ENCODE measurements at regions not wholly inside any gene's neighbourhood (a gene's known extent, or its start where the extent isn't known, plus 50 kb on each side); places are given as distances from the start of the nearest gene placed in this dataset.

- no TSS peak for BruUV-seq (replicated peaks)
- Histone ChIP-seq H3K36me3 (ENCODE audit: control insufficient read depth in 2 of 2, extremely low read depth in 1 of 2, insufficient read depth in 2 of 2, low read length in 2 of 2) (no peaks in the 10 kb centered on the region), H2AFZ (ENCODE audit: low read depth, low read length) (no peak overlapping the region), H3K4me2 (ENCODE audit: insufficient read depth, low read length) (no peak overlapping the region), H3K27ac (ENCODE audit: insufficient read depth, low read depth, low read length) (no peak overlapping the region), H3K4me1 (ENCODE audit: control insufficient read depth, extremely low read depth, insufficient read depth, low read length) (no peaks in the 10 kb centered on the region), H3K9ac (replicated peaks; ENCODE audit: extremely low read depth, insufficient read depth, low read length) (no peak overlapping the region), H3K4me3 (replicated peaks in 1 of 3; ENCODE audit: insufficient read depth in 1 of 3, low read depth in 1 of 3, low read length in 3 of 3) (no peak overlapping the region), H3K79me2 (ENCODE audit: control insufficient read depth, insufficient read depth, low read length) (no peaks in the 10 kb centered on the region), H3K9me1 (replicated peaks; ENCODE audit: control insufficient read depth, extremely low read depth, insufficient read depth, low read length) (no peaks in the 10 kb centered on the region), H4K20me1 (replicated peaks; ENCODE audit: control insufficient read depth, extremely low read depth, insufficient read depth, low read length) (no peaks in the 10 kb centered on the region), H3K9me3 (replicated peaks; ENCODE audit: control insufficient read depth, insufficient read depth, low read length) (no peaks in the 10 kb centered on the region), H3K27me3 (ENCODE audit: control insufficient read depth in 2 of 2, insufficient read depth in 2 of 2, low read length in 2 of 2) (peaks cover 9 to 11% of the 10 kb centered on the region in 2 experiments)
- intact Hi-C loops (cut with micrococcal nuclease) (no loop called here), dilution Hi-C loops (cut with MboI; ENCODE audit: extremely low pct_ligation_motif_present, low sequenced_read_pairs) (no loop called here)
- ChIA-PET POLR2A (no interaction called here), CTCF (no interaction called here)
- DNase-seq (ENCODE audit: low read depth, low spot score) (no peak), FAIRE-seq (no peak)
- TF ChIP-seq MYC (IDR thresholded peaks at IDR 0.05; ENCODE audit: low read depth, low read length) (no peak), GATA2 (IDR thresholded peaks at IDR 0.05; ENCODE audit: insufficient read depth, insufficient read length, low read depth, low read length) (no peak), POLR2A (IDR thresholded peaks at IDR 0.05; ENCODE audit: low read depth, low read length) (no peak), FOS (IDR thresholded peaks at IDR 0.05; ENCODE audit: borderline replicate concordance, insufficient read depth, low read length) (no peak), EZH2 (IDR thresholded peaks at IDR 0.05; ENCODE audit: borderline replicate concordance, low read depth, low read length, severe bottlenecking) (no peak), MAX (IDR thresholded peaks at IDR 0.05; ENCODE audit: insufficient read depth, insufficient read length) (no peak), POLR2AphosphoS5 (IDR thresholded peaks at IDR 0.05; ENCODE audit: insufficient read depth, low read depth, low read length) (no peak), JUN (IDR thresholded peaks at IDR 0.05; ENCODE audit: borderline replicate concordance, insufficient read depth, insufficient read length, low read depth) (no peak), CTCF (IDR thresholded peaks at IDR 0.05; ENCODE audit: extremely low read depth in 1 of 2, insufficient read depth in 1 of 2, low read depth in 1 of 2, low read length in 2 of 2) (no peak)
Observed at GRCh38 chr3:45332901-45333407, 55.4 kb upstream of the LARS2 start.
